Hematopoietic multipotent progenitor cell treated with erythropoietin and hydrocortisone succinate and interleukin-3 and kit ligand, for 6 days (in vitro differentiated cells): ENCODE measurements at regions not wholly inside any gene's neighbourhood (a gene's known extent, or its start where the extent isn't known, plus 50 kb on each side); places are given as distances from the start of the nearest gene placed in this dataset.
"Not testable (repeated sequence)": the region's sequence is repeated elsewhere in the genome, so short reads cannot be mapped to it uniquely, and the experiment has no call there.

ENCODE experiments used
- DNase-seq: peaks from one replicate; pipeline ENCODE4 v3.0.0-alpha.2; 2015

- no peak for DNase-seq
Observed at GRCh38 chr14:51447411-51447810, 204.3 kb upstream of the FRMD6 start.

- no peak for DNase-seq
Observed at GRCh38 chr14:51448831-51449670, 202.7 kb upstream of the FRMD6 start.

GRCh38 chr14:51449681-51450080 is 202.0 kb upstream of the FRMD6 start:
- DNase-seq, result no peak

DNA sequence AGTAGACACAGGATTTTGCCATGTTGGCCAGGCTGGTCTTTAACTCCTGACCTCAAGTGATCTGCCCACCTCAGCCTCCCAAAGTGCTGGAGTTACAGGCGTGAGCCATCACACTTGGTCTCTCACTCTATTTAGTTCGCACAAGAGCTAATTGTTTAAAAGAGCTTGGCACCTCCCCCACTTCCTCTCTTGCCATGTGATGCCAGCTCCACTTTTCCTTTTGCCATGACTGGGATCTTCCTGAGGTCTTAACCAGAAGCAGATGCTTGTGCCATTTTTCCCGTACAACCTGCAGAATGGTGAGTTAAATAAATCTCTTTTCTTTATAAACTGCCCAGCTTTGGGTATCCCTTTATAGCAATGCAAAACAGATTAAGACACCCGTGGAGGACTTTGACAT is 200.1 kb upstream of the FRMD6 start:
- DNase-seq, result no peak

DNA sequence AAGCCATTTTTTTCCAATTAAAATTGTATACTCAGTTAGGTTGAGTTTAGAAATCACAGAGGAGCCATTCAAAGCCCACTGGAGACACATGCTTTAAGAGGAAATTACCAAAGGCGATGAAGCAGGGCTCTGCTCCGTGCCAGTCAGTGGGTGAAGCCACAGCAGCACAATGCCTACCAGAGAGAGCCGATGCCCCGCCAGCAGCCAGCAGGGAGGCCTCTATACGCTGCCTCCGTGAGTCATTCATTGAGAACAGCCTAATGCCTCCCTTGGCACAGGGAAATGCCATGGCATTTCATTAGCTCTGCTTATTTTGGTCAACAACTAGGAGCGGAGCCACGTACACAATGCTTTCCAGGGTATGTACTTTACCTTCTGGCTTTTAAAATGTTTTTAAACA is 197.8 kb upstream of the FRMD6 start:
- DNase-seq, result no peak

- no peak for DNase-seq
Observed at GRCh38 chr14:51454351-51454750, 197.4 kb upstream of the FRMD6 start.

- no peak for DNase-seq
Observed at GRCh38 chr14:51455041-51455835, 196.5 kb upstream of the FRMD6 start.

DNA sequence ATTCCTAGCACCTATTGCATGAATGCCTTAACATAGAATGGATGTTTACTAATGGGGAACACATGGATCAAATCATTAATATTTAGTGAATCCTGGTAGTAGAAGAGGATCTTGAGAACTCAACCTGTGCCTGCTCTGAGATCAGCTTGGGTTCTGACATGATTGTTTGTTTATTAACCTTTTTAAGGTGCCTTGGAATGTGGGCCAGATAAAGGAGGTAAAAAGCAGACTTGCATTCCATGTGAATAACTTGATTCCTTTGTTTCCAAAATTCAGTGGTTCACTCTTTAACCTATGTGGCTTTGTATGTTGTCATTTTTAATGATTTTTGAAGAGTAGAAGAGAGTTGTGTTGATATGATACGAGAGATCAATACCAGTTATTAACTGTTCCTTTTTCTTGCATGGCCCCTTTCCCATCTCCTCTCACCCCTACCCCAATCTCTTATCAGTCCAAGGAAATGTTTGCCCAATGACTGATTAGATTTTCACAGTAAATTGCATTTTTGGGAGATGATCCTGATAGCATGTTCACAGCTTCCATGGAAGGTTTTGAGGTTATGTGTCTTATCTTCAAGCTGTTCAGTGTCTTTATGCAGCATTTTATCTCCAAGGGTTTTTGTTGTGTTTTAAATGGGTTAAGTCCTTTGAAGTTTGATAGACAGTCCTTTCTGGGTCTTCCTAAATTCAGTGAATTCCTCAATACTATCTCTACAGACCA is 193.7 kb upstream of the FRMD6 start:
- DNase-seq, result no peak

GRCh38 chr14:51458563-51458955 is 193.2 kb upstream of the FRMD6 start:
- DNase-seq, result no peak

GRCh38 chr14:51460011-51460410 is 191.7 kb upstream of the FRMD6 start:
- DNase-seq, result no peak

- no peak for DNase-seq
Observed at GRCh38 chr14:51462182-51462581, 189.5 kb upstream of the FRMD6 start.

GRCh38 chr14:51462706-51463105 is 189.0 kb upstream of the FRMD6 start:
- DNase-seq, result no peak

DNA sequence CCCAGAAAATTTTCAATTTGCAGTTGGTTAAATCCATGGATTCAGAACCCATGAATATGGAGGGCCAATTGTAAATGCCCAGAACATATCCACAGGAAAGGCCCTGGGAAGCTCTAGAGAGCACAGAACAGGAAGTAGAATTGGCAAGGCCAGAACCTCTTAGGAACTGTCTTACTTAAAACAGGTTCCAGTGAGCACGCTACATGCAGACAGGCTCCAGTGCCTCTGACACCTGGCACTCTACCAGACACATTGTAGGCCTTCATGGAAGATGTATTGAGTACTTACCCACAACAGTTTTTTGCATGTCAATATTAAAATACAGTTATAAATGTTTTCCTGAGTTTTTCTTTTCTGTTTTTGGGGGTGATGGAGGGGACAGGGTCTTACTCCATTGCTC is 188.2 kb upstream of the FRMD6 start:
- no peak for DNase-seq

- DNase-seq, result no peak
Observed at GRCh38 chr14:51464411-51464810, 187.3 kb upstream of the FRMD6 start.

DNA sequence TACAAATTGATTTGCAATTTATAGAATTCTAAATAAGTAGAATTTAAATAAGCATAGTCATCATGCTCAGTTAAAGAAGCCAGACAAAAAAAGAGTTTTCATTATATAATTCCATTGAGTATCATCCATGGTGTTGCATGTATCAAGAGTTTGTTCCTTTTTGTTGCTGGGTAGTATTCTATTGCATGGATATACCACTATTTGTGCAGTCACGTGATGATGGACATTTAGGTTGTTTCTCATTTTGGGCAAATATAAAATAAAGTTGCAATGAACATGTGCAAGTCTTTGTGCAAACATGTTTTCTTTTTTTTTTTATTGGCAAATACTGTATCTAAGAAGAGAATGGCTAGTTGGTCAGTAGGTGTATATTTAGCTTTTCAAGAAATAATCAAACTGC is 186.2 kb upstream of the FRMD6 start:
- no peak for DNase-seq

DNA sequence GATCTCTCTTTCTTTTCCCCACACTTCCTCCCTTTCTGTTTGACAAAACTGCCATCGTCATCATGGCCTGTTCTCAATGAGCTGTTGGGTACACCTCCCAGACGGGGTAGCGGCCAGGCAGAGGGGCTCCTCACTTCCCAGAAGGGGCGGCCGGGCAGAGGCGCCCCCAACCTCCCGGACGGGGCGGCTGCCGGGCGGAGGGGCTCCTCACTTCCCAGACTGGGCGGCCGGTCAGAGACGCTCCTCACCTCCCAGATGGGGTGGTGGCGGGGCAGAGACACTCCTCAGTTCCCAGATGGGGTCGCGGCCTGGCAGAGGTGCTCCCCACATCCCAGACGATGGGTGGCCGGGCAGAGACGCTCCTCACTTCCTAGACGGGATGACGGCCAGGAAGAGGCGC is 184.3 kb upstream of the FRMD6 start:
- DNase-seq, result not testable (repeated sequence)

DNA sequence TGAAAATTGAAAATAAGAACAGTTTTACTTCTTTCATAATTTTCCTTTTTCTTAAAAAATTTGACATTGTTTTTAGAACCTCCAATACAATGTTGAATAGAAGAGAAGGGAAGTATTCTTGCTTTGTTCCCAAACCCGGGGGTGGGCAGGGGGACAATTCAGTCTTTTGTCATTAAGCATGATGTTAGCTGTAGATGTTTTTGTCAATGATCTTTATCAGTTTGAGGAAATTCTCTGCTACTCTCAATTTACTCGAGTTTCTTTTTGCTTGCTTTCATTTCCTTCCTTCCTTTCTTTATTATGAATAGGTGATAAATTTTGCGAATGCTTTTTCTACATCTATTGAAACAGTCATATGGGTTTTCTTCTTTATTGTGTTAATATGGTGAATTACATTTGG is 183.2 kb upstream of the FRMD6 start:
- DNase-seq, result no peak

GRCh38 chr14:51472881-51473280 is 178.8 kb upstream of the FRMD6 start:
- no peak for DNase-seq

- no peak for DNase-seq
Observed at GRCh38 chr14:51473351-51473750, 178.4 kb upstream of the FRMD6 start.

DNA sequence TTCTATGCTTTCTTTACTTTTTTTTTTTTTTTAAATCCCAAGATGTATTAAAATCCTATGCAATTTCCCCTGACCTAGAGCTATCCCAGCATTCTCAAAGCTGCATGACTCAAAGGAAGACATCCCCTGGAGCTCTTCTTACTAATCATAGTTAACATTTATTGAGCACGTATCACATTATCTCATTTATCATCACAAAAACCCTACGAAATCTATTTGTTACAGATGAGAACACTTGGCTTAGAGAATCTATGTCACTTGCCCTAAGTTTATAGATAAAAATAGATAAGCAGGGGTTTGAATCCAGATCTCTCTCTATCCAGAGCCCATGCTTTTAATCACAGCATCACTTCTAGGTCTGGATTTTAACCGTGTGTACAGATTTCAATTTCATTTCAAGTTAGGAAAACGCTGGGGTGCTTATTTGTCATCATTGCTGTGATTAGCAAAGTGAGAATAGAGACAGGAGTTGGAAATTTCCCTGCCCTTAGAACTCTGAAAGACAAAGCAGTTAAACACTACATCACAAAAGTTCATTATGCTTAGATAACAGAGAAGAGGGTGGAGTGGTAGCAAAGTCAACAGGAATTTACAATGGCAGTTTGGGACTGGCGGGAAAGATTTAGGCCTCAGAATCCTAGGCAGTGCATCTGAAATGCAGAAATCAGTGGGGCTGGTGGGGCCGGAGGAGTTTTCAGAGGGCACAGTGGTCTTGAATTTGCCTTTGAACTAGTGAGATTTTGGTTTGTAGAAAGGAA is 177.7 kb upstream of the FRMD6 start:
- DNase-seq, result no peak

GRCh38 chr14:51474854-51475253 is 176.9 kb upstream of the FRMD6 start:
- DNase-seq, result no peak

- DNase-seq, result no peak
Observed at GRCh38 chr14:51478175-51478621, 173.5 kb upstream of the FRMD6 start.
